Activated B cell treated with CpG ODN at 0.5 μM for 24 hours (primary cell): ENCODE measurements at regions not wholly inside any gene's neighbourhood (a gene's known extent, or its start where the extent isn't known, plus 50 kb on each side); places are given as distances from the start of the nearest gene placed in this dataset.

Experiments used
- ATAC-seq: fragments of 200-7000 bp; cut with Tn5 transposase; one replicate; pipeline ENCODE4 v1.10.0; 2021; ENCODE audit warnings: low read depth, mild to moderate bottlenecking, moderate library complexity
- CTCF ChIA-PET: fragments of 350-600 bp; sonication (Branson Sonifier 250); formaldehyde crosslinking; loops from one replicate; lab custom pipeline; 2021; ENCODE audit warnings: antibody characterized with exemption; lab: Charles Lee
- POLR2A ChIA-PET: fragments of 350-600 bp; sonication (Branson Sonifier 250); formaldehyde crosslinking; loops from one replicate; lab custom pipeline; 2021; ENCODE audit warnings: antibody characterized with exemption; lab: Charles Lee
- DNase-seq: peaks from one replicate; pipeline ENCODE4 v3.0.0; 2022
- H3K27ac Mint-ChIP-seq: one replicate; pipeline ENCODE4 v1.8.0; 2020; ENCODE audit warnings: mixed read lengths
- H3K27me3 Mint-ChIP-seq: one replicate; pipeline ENCODE4 v1.8.0; 2021; ENCODE audit warnings: mixed read lengths
- H3K36me3 Mint-ChIP-seq: one replicate; pipeline ENCODE4 v1.8.0; 2021; ENCODE audit warnings: low read depth, mixed read lengths
- H3K4me1 Mint-ChIP-seq: one replicate; pipeline ENCODE4 v1.8.0; 2021; ENCODE audit warnings: mixed read lengths
- H3K4me3 Mint-ChIP-seq: one replicate; pipeline ENCODE4 v1.8.0; 2020; ENCODE audit warnings: mild to moderate bottlenecking, mixed read lengths
- H3K9me3 Mint-ChIP-seq: one replicate; pipeline ENCODE4 v1.8.0; 2020; ENCODE audit warnings: mixed read lengths
- CTCF ChIP-seq: fragments of 200-600 bp; IDR thresholded peaks from one replicate; pipeline ENCODE4 v1.8.0; 2022; ENCODE audit warnings: antibody characterized with exemption, mild to moderate bottlenecking
- intact Hi-C: fragments of 100-400 bp; cut with micrococcal nuclease; formaldehyde crosslinking; loops from one replicate; pipeline ENCODE4 v1.15.1; 2024

GRCh38 chr2:125566422-125566821 is 1089.5 kb upstream of the GYPC start:
- no peak for TF ChIP-seq CTCF
- CTCF ChIA-PET = interaction anchor here (0.6 kb wide), 1 partner anchor 1599 kb away, joined by 3 read pairs; no protein-coding TSS in a partner anchor
- Mint-ChIP-seq H3K9me3 (peaks cover 5% of the 10 kb centered on the region), H3K27me3 (no peaks in the 10 kb centered on the region), H3K4me3 (no peak overlapping the region), H3K27ac (no peak overlapping the region), H3K4me1 (no peaks in the 10 kb centered on the region), H3K36me3 (no peaks in the 10 kb centered on the region)
- no peak for ATAC-seq
- intact Hi-C loops = no loop called here
- POLR2A ChIA-PET = no interaction called here
- DNase-seq = no peak

- Mint-ChIP-seq H3K4me3 (no peak overlapping the region), H3K27ac (no peak overlapping the region), H3K27me3 (no peaks in the 10 kb centered on the region), H3K36me3 (no peaks in the 10 kb centered on the region), H3K4me1 (no peaks in the 10 kb centered on the region), H3K9me3 (peaks cover 7% of the 10 kb centered on the region)
- DNase-seq = no peak
- no peak for TF ChIP-seq CTCF
- no peak for ATAC-seq
- ChIA-PET CTCF (interaction anchor here (0.6 kb wide), 1 partner anchor 1599 kb away, joined by 3 read pairs; no protein-coding TSS in a partner anchor), POLR2A (no interaction called here)
- intact Hi-C loops = no loop called here
Measured at GRCh38 chr2:125567100-125567499, 1088.9 kb upstream of the GYPC start.

- CTCF ChIA-PET = no interaction called here
- H3K27ac Mint-ChIP-seq = no peak overlapping the region
- intact Hi-C loops = no loop called here
- H3K36me3 Mint-ChIP-seq = no peaks in the 10 kb centered on the region
- TF ChIP-seq CTCF = no peak
- no peaks in the 10 kb centered on the region for H3K27me3 Mint-ChIP-seq
- ATAC-seq (no peak), DNase-seq (no peak)
- no peak overlapping the region for H3K4me3 Mint-ChIP-seq
- POLR2A ChIA-PET = no interaction called here
- H3K9me3 Mint-ChIP-seq = peaks cover 5% of the 10 kb centered on the region
- no peaks in the 10 kb centered on the region for H3K4me1 Mint-ChIP-seq
Measured at GRCh38 chr2:125572660-125573059, 1083.3 kb upstream of the GYPC start.

- H3K4me1 Mint-ChIP-seq = no peaks in the 10 kb centered on the region
- ChIA-PET CTCF (no interaction called here), POLR2A (no interaction called here)
- H3K9me3 Mint-ChIP-seq = peaks cover 5% of the 10 kb centered on the region
- ATAC-seq = no peak
- no peaks in the 10 kb centered on the region for H3K27me3 Mint-ChIP-seq
- intact Hi-C loops = no loop called here
- H3K27ac Mint-ChIP-seq = no peak overlapping the region
- no peak for TF ChIP-seq CTCF
- no peaks in the 10 kb centered on the region for H3K36me3 Mint-ChIP-seq
- no peak for DNase-seq
- H3K4me3 Mint-ChIP-seq = no peak overlapping the region
Measured at GRCh38 chr2:125573432-125573831, 1082.5 kb upstream of the GYPC start.

GRCh38 chr2:125576558-125576957 is 1079.4 kb upstream of the GYPC start:
- Mint-ChIP-seq H3K4me1 (no peaks in the 10 kb centered on the region), H3K27ac (no peak overlapping the region), H3K36me3 (no peaks in the 10 kb centered on the region), H3K27me3 (no peaks in the 10 kb centered on the region), H3K9me3 (peaks cover 5% of the 10 kb centered on the region), H3K4me3 (no peak overlapping the region)
- intact Hi-C loops = no loop called here
- ATAC-seq (no peak), DNase-seq (no peak)
- no peak for TF ChIP-seq CTCF
- ChIA-PET POLR2A (no interaction called here), CTCF (no interaction called here)
